ENCODE measurements at regions not wholly inside any gene's neighbourhood (a gene's known extent, or its start where the extent isn't known, plus 50 kb on each side); places are given as distances from the start of the nearest gene placed in this dataset.

GRCh38 chr18:35856178-35856577, 116.3 kb upstream of the RMP24 start:
- no peak for TF ChIP-seq TAF1 (IDR thresholded peaks at IDR 0.05; ENCODE audit: low read depth, low read length)
- TF ChIP-seq, protein P1, sequence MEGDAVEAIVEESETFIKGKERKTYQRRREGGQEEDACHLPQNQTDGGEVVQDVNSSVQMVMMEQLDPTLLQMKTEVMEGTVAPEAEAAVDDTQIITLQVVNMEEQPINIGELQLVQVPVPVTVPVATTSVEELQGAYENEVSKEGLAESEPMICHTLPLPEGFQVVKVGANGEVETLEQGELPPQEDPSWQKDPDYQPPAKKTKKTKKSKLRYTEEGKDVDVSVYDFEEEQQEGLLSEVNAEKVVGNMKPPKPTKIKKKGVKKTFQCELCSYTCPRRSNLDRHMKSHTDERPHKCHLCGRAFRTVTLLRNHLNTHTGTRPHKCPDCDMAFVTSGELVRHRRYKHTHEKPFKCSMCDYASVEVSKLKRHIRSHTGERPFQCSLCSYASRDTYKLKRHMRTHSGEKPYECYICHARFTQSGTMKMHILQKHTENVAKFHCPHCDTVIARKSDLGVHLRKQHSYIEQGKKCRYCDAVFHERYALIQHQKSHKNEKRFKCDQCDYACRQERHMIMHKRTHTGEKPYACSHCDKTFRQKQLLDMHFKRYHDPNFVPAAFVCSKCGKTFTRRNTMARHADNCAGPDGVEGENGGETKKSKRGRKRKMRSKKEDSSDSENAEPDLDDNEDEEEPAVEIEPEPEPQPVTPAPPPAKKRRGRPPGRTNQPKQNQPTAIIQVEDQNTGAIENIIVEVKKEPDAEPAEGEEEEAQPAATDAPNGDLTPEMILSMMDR (IDR thresholded peaks at IDR 0.05; ENCODE audit: control extremely low read depth in 1 of 3, insufficient read depth in 1 of 3, low read depth in 1 of 3, low read length in 3 of 3) = no peak
- TF ChIP-seq SAP30 (IDR thresholded peaks at IDR 0.05; ENCODE audit: insufficient read depth, insufficient replicate concordance, low read length) = no peak
- TF ChIP-seq SIN3A (conservative IDR thresholded peaks at IDR 0.05 in 1 of 2, IDR thresholded peaks at IDR 0.05 in 1 of 2; ENCODE audit: low read depth in 1 of 2, low read length in 2 of 2) = no peak
- TF ChIP-seq EZH2 (IDR thresholded peaks at IDR 0.05; ENCODE audit: low read depth, low read length, severe bottlenecking) = no peak
- TF ChIP-seq CHD2 (IDR thresholded peaks at IDR 0.05; ENCODE audit: low read length) = no peak
